ENCODE measurements at regions not wholly inside any gene's neighbourhood (a gene's known extent, or its start where the extent isn't known, plus 50 kb on each side); places are given as distances from the start of the nearest gene placed in this dataset.
"Not testable (repeated sequence)": the region's sequence is repeated elsewhere in the genome, so short reads cannot be mapped to it uniquely, and the experiment has no call there.

DNA sequence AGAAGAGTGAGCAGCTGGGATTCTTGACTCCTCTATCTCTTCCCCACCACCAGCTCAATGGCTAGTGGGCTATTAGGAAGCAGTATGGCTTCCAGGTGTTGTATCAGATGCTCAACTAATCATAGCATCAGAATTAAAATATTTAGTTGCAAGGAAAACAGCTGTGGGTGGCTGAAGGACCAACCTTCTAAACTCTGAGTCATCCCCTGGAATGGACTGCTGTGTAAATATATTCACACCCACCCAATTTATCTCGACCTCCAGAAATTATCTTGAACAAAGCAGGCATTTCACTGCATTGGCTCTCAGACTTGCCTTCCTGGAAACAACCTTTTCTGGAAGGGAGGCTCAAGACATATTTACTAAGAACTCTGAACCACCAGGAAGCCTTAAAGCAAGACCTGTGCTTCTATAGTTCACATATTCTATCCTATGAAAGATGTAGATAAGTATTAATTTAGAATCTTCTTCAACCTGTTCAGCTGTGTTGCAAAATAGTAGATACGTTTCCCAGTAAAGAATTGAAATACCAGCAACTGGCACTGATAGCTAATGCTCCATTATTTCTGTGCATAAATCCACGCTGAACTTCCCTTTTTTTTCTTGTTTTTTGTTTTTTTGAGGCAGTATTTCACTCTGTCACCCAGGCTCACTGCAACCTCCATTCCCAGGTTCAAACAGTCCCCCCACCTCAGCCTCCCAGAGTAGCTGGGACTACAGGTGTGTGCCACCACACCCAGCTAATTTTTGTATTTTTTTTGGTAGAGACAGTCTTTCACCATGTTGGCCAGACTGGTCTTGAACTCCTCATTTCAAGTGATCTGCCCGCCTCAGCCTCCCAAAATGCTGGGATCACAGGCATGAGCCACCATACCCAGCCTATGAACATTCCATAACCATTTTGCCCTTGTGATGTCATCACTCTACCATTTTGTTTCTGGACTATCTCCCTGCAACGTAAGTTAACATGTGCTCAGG lies 56.9 kb upstream of the CD2AP start:
- H3K36me3 Mint-ChIP-seq (ENCODE audit: low read depth, unreplicated experiment), result no peaks in the 10 kb centered on the region
- H3K27me3 Mint-ChIP-seq (ENCODE audit: low read depth, unreplicated experiment), result no peaks in the 10 kb centered on the region
- peaks cover 2% of the 10 kb centered on the region for H3K9me3 Mint-ChIP-seq (ENCODE audit: unreplicated experiment)
- Histone ChIP-seq H3K9me3 (ENCODE audit: insufficient read depth, low read depth, low read length) (no peaks in the 10 kb centered on the region), H3K79me2 (ENCODE audit: insufficient read depth, low read length) (no peaks in the 10 kb centered on the region), H3K4me3 (ENCODE audit: insufficient read depth, low read depth, low read length) (no peak overlapping the region), H3K36me3 (ENCODE audit: insufficient read depth, low read length) (no peaks in the 10 kb centered on the region), H3K27ac (ENCODE audit: low read depth, low read length) (no peak overlapping the region), H3K27me3 (ENCODE audit: insufficient read depth, low read length) (no peaks in the 10 kb centered on the region), H3K4me1 (ENCODE audit: insufficient read depth, low read length) (peaks cover 14% of the 10 kb centered on the region), H4K20me1 (ENCODE audit: insufficient read depth, low read length) (no peaks in the 10 kb centered on the region), H3K9ac (ENCODE audit: low read length) (no peak overlapping the region), H3K4me2 (ENCODE audit: low read length) (peak overlapping the region; percentile 15), H2AFZ (ENCODE audit: low read depth, low read length) (no peak overlapping the region)
- no peak overlapping the region for H3K4me3 Mint-ChIP-seq (ENCODE audit: unreplicated experiment)
- DNase-seq (ENCODE audit: low read depth) (peak; percentile 93), FAIRE-seq (no peak)
- H3K27ac Mint-ChIP-seq (ENCODE audit: unreplicated experiment), result peak overlapping the region; percentile 81
- TF ChIP-seq EZH2 (IDR thresholded peaks at IDR 0.05; ENCODE audit: insufficient read depth, low read length), result no peak
- TF ChIP-seq, protein P1, sequence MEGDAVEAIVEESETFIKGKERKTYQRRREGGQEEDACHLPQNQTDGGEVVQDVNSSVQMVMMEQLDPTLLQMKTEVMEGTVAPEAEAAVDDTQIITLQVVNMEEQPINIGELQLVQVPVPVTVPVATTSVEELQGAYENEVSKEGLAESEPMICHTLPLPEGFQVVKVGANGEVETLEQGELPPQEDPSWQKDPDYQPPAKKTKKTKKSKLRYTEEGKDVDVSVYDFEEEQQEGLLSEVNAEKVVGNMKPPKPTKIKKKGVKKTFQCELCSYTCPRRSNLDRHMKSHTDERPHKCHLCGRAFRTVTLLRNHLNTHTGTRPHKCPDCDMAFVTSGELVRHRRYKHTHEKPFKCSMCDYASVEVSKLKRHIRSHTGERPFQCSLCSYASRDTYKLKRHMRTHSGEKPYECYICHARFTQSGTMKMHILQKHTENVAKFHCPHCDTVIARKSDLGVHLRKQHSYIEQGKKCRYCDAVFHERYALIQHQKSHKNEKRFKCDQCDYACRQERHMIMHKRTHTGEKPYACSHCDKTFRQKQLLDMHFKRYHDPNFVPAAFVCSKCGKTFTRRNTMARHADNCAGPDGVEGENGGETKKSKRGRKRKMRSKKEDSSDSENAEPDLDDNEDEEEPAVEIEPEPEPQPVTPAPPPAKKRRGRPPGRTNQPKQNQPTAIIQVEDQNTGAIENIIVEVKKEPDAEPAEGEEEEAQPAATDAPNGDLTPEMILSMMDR (IDR thresholded peaks at IDR 0.05; ENCODE audit: insufficient read depth, low read depth, low read length), result no peak
- H3K4me1 Mint-ChIP-seq (ENCODE audit: low read depth, unreplicated experiment), result peaks cover 7% of the 10 kb centered on the region

DNA sequence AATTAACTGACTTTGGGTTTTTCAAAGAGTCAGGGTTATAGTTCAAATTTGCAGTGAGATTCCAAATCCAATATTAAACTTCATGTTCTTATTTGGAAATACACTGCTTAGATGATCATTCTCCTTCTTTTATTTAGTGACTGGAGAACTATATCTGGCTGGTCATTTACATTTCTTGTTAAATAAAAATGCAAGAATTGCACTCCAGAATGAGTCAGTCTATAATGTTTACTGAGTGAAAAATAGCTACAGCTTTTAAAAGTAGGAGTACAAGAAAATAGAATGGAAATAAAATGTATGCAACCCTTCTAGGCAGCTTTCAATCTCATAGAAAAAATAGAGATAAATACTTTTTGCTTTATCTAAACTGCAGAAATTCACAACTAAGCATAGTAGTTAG lies 54.5 kb upstream of the CD2AP start:
- H3K27me3 ChIP-seq (ENCODE audit: insufficient read depth, low read length), result no peaks in the 10 kb centered on the region
- no peaks in the 10 kb centered on the region for H3K36me3 ChIP-seq (ENCODE audit: insufficient read depth, low read length)
- no peaks in the 10 kb centered on the region for H3K27me3 Mint-ChIP-seq (ENCODE audit: low read depth, unreplicated experiment)
- FAIRE-seq (no peak), DNase-seq (ENCODE audit: low read depth) (no peak)
- H3K79me2 ChIP-seq (ENCODE audit: insufficient read depth, low read length), result no peaks in the 10 kb centered on the region
- H3K9me3 ChIP-seq (ENCODE audit: insufficient read depth, low read depth, low read length), result no peaks in the 10 kb centered on the region
- H3K4me2 ChIP-seq (ENCODE audit: low read length), result no peak overlapping the region
- peaks cover 7% of the 10 kb centered on the region for H3K4me1 Mint-ChIP-seq (ENCODE audit: low read depth, unreplicated experiment)
- TF ChIP-seq, protein P1 (IDR thresholded peaks at IDR 0.05; ENCODE audit: insufficient read depth, low read depth, low read length), result no peak
- TF ChIP-seq EZH2 (IDR thresholded peaks at IDR 0.05; ENCODE audit: insufficient read depth, low read length), result no peak
- peaks cover 2% of the 10 kb centered on the region for H3K36me3 Mint-ChIP-seq (ENCODE audit: low read depth, unreplicated experiment)
- H3K27ac ChIP-seq (ENCODE audit: low read depth, low read length), result no peak overlapping the region
- no peak overlapping the region for H3K4me3 Mint-ChIP-seq (ENCODE audit: unreplicated experiment)
- H2AFZ ChIP-seq (ENCODE audit: low read depth, low read length), result no peak overlapping the region
- H3K27ac Mint-ChIP-seq (ENCODE audit: unreplicated experiment), result no peak overlapping the region
- no peak overlapping the region for H3K4me3 ChIP-seq (ENCODE audit: insufficient read depth, low read depth, low read length)
- no peak overlapping the region for H3K9ac ChIP-seq (ENCODE audit: low read length)
- peaks cover 16% of the 10 kb centered on the region for H3K9me3 Mint-ChIP-seq (ENCODE audit: unreplicated experiment)
- H3K4me1 ChIP-seq (ENCODE audit: insufficient read depth, low read length), result peaks cover 14% of the 10 kb centered on the region
- H4K20me1 ChIP-seq (ENCODE audit: insufficient read depth, low read length), result no peaks in the 10 kb centered on the region

- Mint-ChIP-seq H3K4me1 (ENCODE audit: low read depth, unreplicated experiment) (peaks cover 5% of the 10 kb centered on the region), H3K27me3 (ENCODE audit: low read depth, unreplicated experiment) (no peaks in the 10 kb centered on the region), H3K9me3 (ENCODE audit: unreplicated experiment) (peaks cover 21% of the 10 kb centered on the region), H3K36me3 (ENCODE audit: low read depth, unreplicated experiment) (peaks cover 2% of the 10 kb centered on the region), H3K4me3 (ENCODE audit: unreplicated experiment) (no peak overlapping the region), H3K27ac (ENCODE audit: unreplicated experiment) (no peak overlapping the region)
- Histone ChIP-seq H3K4me2 (ENCODE audit: low read length) (no peak overlapping the region), H3K27ac (ENCODE audit: low read depth, low read length) (no peak overlapping the region), H3K4me3 (ENCODE audit: insufficient read depth, low read depth, low read length) (no peak overlapping the region), H3K4me1 (ENCODE audit: insufficient read depth, low read length) (peaks cover 9% of the 10 kb centered on the region), H3K79me2 (ENCODE audit: insufficient read depth, low read length) (no peaks in the 10 kb centered on the region), H2AFZ (ENCODE audit: low read depth, low read length) (no peak overlapping the region), H3K27me3 (ENCODE audit: insufficient read depth, low read length) (no peaks in the 10 kb centered on the region), H3K9ac (ENCODE audit: low read length) (no peak overlapping the region), H3K36me3 (ENCODE audit: insufficient read depth, low read length) (no peaks in the 10 kb centered on the region), H4K20me1 (ENCODE audit: insufficient read depth, low read length) (no peaks in the 10 kb centered on the region), H3K9me3 (ENCODE audit: insufficient read depth, low read depth, low read length) (no peaks in the 10 kb centered on the region)
- TF ChIP-seq, protein P1 (IDR thresholded peaks at IDR 0.05; ENCODE audit: insufficient read depth, low read depth, low read length), result no peak
- no peak for TF ChIP-seq EZH2 (IDR thresholded peaks at IDR 0.05; ENCODE audit: insufficient read depth, low read length)
- no peak for FAIRE-seq
- DNase-seq (ENCODE audit: low read depth), result no peak
Measured at GRCh38 chr6:47424436-47424836, 53.2 kb upstream of the CD2AP start.

DNA sequence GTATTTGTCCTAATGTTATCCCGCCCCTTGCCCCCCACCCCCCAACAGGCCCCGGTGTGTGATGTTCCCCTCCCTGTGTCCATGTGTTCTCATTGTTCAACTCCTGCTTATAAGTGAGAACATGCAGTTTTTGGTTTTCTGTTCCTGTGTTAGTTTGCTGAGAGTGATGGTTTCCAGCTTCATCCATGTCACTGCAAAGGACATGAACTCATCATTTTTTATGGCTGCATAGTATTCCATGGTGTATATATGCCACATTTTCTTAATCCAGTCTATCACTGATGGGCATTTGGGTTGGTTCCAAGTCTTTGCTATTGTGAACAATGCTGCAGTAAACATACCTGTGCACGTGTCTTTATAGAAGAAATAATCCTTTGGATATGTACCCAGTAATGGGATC lies 51.9 kb upstream of the CD2AP start:
- H4K20me1 ChIP-seq (ENCODE audit: insufficient read depth, low read length); H3K79me2 ChIP-seq (ENCODE audit: insufficient read depth, low read length); H3K27me3 ChIP-seq (ENCODE audit: insufficient read depth, low read length); FAIRE-seq; H3K27ac Mint-ChIP-seq (ENCODE audit: unreplicated experiment); DNase-seq (ENCODE audit: low read depth); H3K4me1 ChIP-seq (ENCODE audit: insufficient read depth, low read length); H3K36me3 ChIP-seq (ENCODE audit: insufficient read depth, low read length); H3K4me1 Mint-ChIP-seq (ENCODE audit: low read depth, unreplicated experiment); H3K9ac ChIP-seq (ENCODE audit: low read length); H3K27ac ChIP-seq (ENCODE audit: low read depth, low read length); H3K4me2 ChIP-seq (ENCODE audit: low read length); H3K27me3 Mint-ChIP-seq (ENCODE audit: low read depth, unreplicated experiment); H3K4me3 ChIP-seq (ENCODE audit: insufficient read depth, low read depth, low read length); H2AFZ ChIP-seq (ENCODE audit: low read depth, low read length); H3K9me3 ChIP-seq (ENCODE audit: insufficient read depth, low read depth, low read length); H3K36me3 Mint-ChIP-seq (ENCODE audit: low read depth, unreplicated experiment); H3K4me3 Mint-ChIP-seq (ENCODE audit: unreplicated experiment): not testable (repeated sequence)
- H3K9me3 Mint-ChIP-seq (ENCODE audit: unreplicated experiment), result peaks cover 31% of the 10 kb centered on the region

All from astrocyte (in vitro differentiated cells and primary cell).